Effector memory CD4-positive, alpha-beta T cell (primary cell): ENCODE measurements at regions not wholly inside any gene's neighbourhood (a gene's known extent, or its start where the extent isn't known, plus 50 kb on each side); places are given as distances from the start of the nearest gene placed in this dataset.

ENCODE experiments used
- DNase-seq, 3 donors: peaks; one replicate each; pipeline ENCODE4 v3.0.0-alpha.2; 2020
- H3K27ac ChIP-seq: 2 replicates; pipeline ENCODE4 v1.7.0; 2013; ENCODE audit warnings: mild to moderate bottlenecking, low read length, moderate library complexity; ENCODE audit not compliant: insufficient read depth, poor library complexity, severe bottlenecking
- H3K27me3 ChIP-seq: replicated peaks from 2 replicates; pipeline ENCODE4 v1.7.0; 2013; ENCODE audit warnings: mild to moderate bottlenecking, low read length; ENCODE audit not compliant: insufficient read depth, control insufficient read depth, poor library complexity, severe bottlenecking
- H3K36me3 ChIP-seq: 2 replicates; pipeline ENCODE4 v1.7.0; 2013; ENCODE audit warnings: mild to moderate bottlenecking, low read length, moderate library complexity; ENCODE audit not compliant: control insufficient read depth, insufficient read depth
- H3K4me1 ChIP-seq: 2 replicates; pipeline ENCODE4 v1.7.0; 2013; ENCODE audit warnings: low read length, mild to moderate bottlenecking; ENCODE audit not compliant: control insufficient read depth, insufficient read depth, poor library complexity, severe bottlenecking
- H3K4me3 ChIP-seq: 2 replicates; pipeline ENCODE4 v1.7.0; 2013; ENCODE audit warnings: low read length, low read depth, mild to moderate bottlenecking; ENCODE audit not compliant: insufficient read depth, poor library complexity, severe bottlenecking
- H3K9me3 ChIP-seq: 2 replicates; pipeline ENCODE4 v1.7.0; 2013; ENCODE audit warnings: mild to moderate bottlenecking, low read length, moderate library complexity; ENCODE audit not compliant: control insufficient read depth

- no peaks in the 10 kb centered on the region for H3K27me3 ChIP-seq
- no peaks in the 10 kb centered on the region for H3K36me3 ChIP-seq
- no peaks in the 10 kb centered on the region for H3K9me3 ChIP-seq
- H3K27ac ChIP-seq = no peak overlapping the region
- no peak for DNase-seq
- H3K4me1 ChIP-seq = no peaks in the 10 kb centered on the region
- no peak overlapping the region for H3K4me3 ChIP-seq
Observed at GRCh38 chr3:103166890-103167289, 732.1 kb downstream of the ZPLD1 start.

DNA sequence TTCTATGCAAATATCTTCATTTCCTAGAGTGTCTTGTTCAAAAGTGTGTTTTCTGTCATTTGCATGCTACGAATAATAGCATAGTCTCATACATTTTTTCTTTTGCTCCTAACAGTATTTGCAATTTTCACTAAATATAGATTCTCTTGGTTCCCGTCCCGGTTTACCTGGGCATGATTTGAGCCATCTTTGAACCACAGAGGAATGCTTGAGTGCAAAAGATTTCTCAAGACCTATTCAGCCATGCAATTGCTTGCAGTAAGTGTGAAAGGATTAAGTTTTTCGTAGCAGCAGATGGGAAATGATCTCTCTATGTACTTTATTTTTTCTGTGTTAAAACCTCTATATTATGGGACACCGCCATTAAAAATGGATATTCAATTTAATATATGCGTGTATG, 733.0 kb downstream of the ZPLD1 start:
- no peaks in the 10 kb centered on the region for H3K9me3 ChIP-seq
- no peak overlapping the region for H3K27ac ChIP-seq
- H3K4me3 ChIP-seq = no peak overlapping the region
- no peaks in the 10 kb centered on the region for H3K36me3 ChIP-seq
- no peaks in the 10 kb centered on the region for H3K4me1 ChIP-seq
- DNase-seq = no peak
- no peaks in the 10 kb centered on the region for H3K27me3 ChIP-seq

DNA sequence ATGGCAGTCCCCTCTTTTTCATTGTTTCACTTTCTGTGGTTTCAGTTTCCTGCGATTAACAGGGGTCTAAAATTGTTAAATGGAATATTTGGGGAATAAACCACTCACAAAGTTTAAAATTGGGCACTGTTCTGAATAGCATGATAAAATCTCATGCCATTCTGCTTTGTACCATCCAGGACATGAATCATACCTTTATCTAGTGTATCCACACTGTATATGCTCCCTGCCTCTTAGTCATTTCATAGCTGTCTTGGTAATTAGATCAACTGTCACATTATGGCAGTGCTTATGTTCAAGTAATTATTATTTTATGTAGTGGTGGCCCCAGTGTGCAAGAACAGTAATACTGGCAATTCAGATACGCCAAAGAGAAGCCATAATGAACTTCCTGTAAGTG, 734.5 kb downstream of the ZPLD1 start:
- no peaks in the 10 kb centered on the region for H3K4me1 ChIP-seq
- H3K9me3 ChIP-seq = no peaks in the 10 kb centered on the region
- DNase-seq = no peak
- H3K27me3 ChIP-seq = no peaks in the 10 kb centered on the region
- H3K4me3 ChIP-seq = no peak overlapping the region
- no peaks in the 10 kb centered on the region for H3K36me3 ChIP-seq
- H3K27ac ChIP-seq = no peak overlapping the region

DNA sequence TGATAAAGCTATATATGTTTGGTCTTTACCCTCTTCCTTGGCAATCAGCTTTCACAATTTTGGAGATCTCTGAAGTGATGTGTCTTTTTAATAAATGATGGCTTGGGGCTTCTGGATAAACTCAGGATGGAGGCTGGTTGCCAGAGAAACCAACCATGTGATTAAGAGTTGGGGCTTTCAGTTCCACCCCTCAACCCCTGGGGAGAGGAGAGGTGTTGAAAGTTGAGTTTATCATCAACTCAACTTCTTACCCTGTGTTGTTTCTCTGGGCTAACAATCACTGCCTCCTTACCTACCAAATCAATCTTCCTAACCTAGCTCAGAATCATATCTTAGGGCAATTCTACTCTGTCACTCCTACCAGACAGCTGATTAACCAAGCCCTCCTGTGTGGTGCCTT, 735.8 kb downstream of the ZPLD1 start:
- Histone ChIP-seq H3K27ac (no peak overlapping the region), H3K9me3 (no peaks in the 10 kb centered on the region), H3K36me3 (no peaks in the 10 kb centered on the region), H3K4me3 (no peak overlapping the region), H3K4me1 (no peaks in the 10 kb centered on the region), H3K27me3 (no peaks in the 10 kb centered on the region)
- DNase-seq = no peak

- no peak for DNase-seq
- Histone ChIP-seq H3K27ac (no peak overlapping the region), H3K4me1 (no peaks in the 10 kb centered on the region), H3K9me3 (no peaks in the 10 kb centered on the region), H3K4me3 (no peak overlapping the region), H3K36me3 (no peaks in the 10 kb centered on the region), H3K27me3 (no peaks in the 10 kb centered on the region)
Observed at GRCh38 chr3:103173940-103174339, 739.1 kb downstream of the ZPLD1 start.

- Histone ChIP-seq H3K36me3 (no peaks in the 10 kb centered on the region), H3K27me3 (no peaks in the 10 kb centered on the region), H3K4me1 (no peaks in the 10 kb centered on the region), H3K27ac (no peak overlapping the region), H3K9me3 (no peaks in the 10 kb centered on the region), H3K4me3 (no peak overlapping the region)
- DNase-seq = no peak
Observed at GRCh38 chr3:103181160-103181559, 746.3 kb downstream of the ZPLD1 start.

- Histone ChIP-seq H3K36me3 (no peaks in the 10 kb centered on the region), H3K27ac (no peak overlapping the region), H3K4me3 (no peak overlapping the region), H3K4me1 (no peaks in the 10 kb centered on the region), H3K9me3 (no peaks in the 10 kb centered on the region), H3K27me3 (no peaks in the 10 kb centered on the region)
- no peak for DNase-seq
Observed at GRCh38 chr3:103184772-103185171, 750.0 kb downstream of the ZPLD1 start.

DNA sequence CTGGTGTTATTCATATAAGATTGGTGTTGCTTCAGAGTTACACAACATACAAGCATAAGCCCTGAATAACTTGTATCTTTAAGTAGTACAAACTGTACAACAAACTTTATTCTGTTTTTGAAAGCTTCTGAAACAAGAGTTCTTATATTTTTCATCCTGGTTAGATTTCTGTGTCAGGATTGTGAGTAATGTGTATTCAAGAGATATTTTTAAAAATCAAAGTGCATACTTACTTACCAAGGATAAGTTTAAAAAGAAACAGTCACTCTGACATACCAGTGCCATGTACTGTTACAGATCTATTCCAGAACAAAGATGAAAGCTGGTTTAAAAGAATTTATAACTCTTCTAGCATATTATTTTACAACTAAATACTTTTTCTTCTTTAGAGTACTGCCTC, 755.1 kb downstream of the ZPLD1 start:
- Histone ChIP-seq H3K27me3 (no peaks in the 10 kb centered on the region), H3K4me1 (no peaks in the 10 kb centered on the region), H3K36me3 (no peaks in the 10 kb centered on the region), H3K4me3 (no peak overlapping the region), H3K9me3 (no peaks in the 10 kb centered on the region), H3K27ac (no peak overlapping the region)
- DNase-seq = no peak

GRCh38 chr3:103195216-103195615, 760.4 kb downstream of the ZPLD1 start:
- Histone ChIP-seq H3K36me3 (no peaks in the 10 kb centered on the region), H3K27ac (no peak overlapping the region), H3K9me3 (no peaks in the 10 kb centered on the region), H3K27me3 (no peaks in the 10 kb centered on the region), H3K4me3 (no peak overlapping the region), H3K4me1 (no peaks in the 10 kb centered on the region)
- DNase-seq = no peak

DNA sequence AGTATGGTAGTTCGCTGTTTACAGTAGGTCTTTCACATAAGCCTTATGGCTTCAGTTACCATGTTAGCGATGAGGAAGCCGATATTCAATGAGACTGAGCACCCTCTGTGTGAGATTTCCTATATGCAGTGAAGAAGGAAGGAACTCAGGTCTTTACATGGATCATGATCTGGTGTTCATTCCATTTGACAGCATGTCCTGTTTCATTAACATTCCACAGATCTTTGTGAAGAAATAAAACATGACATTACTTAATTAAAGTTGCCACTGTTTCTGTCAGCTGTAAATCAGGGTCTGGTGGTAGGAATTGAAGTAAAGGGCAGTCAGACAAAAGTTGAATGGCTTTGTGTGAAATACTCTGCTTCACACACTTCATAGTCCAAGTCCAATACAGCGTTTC, 768.6 kb downstream of the ZPLD1 start:
- no peak for DNase-seq
- no peak overlapping the region for H3K27ac ChIP-seq
- no peaks in the 10 kb centered on the region for H3K36me3 ChIP-seq
- H3K4me3 ChIP-seq = no peak overlapping the region
- H3K9me3 ChIP-seq = no peaks in the 10 kb centered on the region
- no peaks in the 10 kb centered on the region for H3K27me3 ChIP-seq
- no peaks in the 10 kb centered on the region for H3K4me1 ChIP-seq

DNA sequence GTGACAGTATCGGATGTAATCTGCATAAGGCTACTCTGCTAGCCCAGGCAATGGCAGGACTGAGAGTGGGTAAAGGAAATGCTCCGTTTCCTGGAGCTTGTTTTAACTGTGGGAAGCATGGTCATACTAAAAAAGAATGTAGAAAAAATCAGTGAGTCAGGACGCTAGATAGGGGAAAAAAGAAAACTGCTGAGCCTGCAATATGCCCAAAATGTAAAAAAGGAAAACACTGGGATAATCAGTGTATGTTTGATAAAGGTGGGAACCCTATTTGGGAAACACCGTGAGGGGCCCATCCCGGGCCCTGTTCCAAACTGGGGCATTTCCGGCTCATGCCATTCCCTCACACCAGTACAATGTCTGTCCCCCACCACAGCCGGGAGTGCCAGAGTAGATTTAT, 775.8 kb downstream of the ZPLD1 start:
- Histone ChIP-seq H3K36me3 (no peaks in the 10 kb centered on the region), H3K9me3 (no peaks in the 10 kb centered on the region), H3K27ac (no peak overlapping the region), H3K4me1 (no peaks in the 10 kb centered on the region), H3K27me3 (no peaks in the 10 kb centered on the region), H3K4me3 (no peak overlapping the region)
- DNase-seq = no peak
